GM23248 (cell line): ENCODE measurements at regions not wholly inside any gene's neighbourhood (a gene's known extent, or its start where the extent isn't known, plus 50 kb on each side); places are given as distances from the start of the nearest gene placed in this dataset.

Experiments
- EZH2 ChIP-seq: fragments of 200-600 bp; sonication (generic); IDR thresholded peaks from 2 replicates; pipeline ENCODE4 v1.6.1; 2018; ENCODE audit warnings: antibody characterized with exemption, mild to moderate bottlenecking; ENCODE audit not compliant: insufficient read depth, poor library complexity, severe bottlenecking
- EZH2phosphoT487 ChIP-seq: fragments of 200-600 bp; sonication (generic); IDR thresholded peaks from 2 replicates; pipeline ENCODE4 v1.6.1; 2018; ENCODE audit warnings: antibody characterized with exemption, moderate library complexity, mild to moderate bottlenecking, low read depth; ENCODE audit not compliant: insufficient read depth

DNA sequence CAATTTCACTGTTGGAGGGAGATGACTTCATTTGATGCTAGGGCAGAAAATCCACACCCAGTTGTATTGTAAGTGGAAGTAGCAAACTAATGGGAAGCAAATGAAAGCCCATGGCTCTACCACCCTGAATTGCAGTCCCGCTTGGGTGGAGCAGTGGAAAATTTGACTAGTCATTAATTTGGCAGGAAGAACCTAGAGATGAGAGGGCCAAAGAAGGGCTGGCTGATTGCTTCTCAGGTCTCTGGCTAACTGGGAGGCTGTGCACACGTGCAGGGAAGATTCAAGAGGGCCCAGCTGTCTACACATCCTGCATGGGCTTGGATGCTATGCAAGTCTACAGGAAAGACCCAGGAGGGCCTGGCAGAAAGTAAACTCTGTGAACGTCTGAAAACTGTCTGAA is 466.2 kb downstream of the TFAP2A start:
- TF ChIP-seq EZH2phosphoT487 (no peak), EZH2 (no peak)
